ENCODE measurements at regions not wholly inside any gene's neighbourhood (a gene's known extent, or its start where the extent isn't known, plus 50 kb on each side); places are given as distances from the start of the nearest gene placed in this dataset.
"Not testable (repeated sequence)": the region's sequence is repeated elsewhere in the genome, so short reads cannot be mapped to it uniquely, and the experiment has no call there.

DNA sequence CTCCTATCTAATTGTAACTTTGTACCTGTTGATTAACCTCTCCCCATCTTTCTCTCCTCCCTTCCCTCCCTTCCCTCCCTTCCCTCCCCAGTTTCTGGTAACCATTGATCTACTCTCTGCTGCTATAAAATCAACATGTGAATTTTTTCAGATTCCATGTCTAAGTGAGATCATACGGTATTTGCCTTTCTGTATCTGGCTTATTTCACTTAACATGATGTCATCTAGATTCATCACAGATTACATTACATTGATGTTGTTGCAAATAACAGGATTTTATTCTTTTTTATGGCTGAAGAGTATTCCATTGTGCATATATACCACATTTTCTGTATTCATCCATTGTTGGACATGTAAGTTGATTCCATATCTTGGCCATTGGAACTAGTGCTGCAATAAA lies 68.0 kb upstream of the FBXO33 start:
- H3K4me3 ChIP-seq (ENCODE audit: low read depth, poor library complexity, severe bottlenecking): no peak overlapping the region
- TF ChIP-seq POLR2A (IDR thresholded peaks at IDR 0.05): no peak
- TF ChIP-seq, protein P1, sequence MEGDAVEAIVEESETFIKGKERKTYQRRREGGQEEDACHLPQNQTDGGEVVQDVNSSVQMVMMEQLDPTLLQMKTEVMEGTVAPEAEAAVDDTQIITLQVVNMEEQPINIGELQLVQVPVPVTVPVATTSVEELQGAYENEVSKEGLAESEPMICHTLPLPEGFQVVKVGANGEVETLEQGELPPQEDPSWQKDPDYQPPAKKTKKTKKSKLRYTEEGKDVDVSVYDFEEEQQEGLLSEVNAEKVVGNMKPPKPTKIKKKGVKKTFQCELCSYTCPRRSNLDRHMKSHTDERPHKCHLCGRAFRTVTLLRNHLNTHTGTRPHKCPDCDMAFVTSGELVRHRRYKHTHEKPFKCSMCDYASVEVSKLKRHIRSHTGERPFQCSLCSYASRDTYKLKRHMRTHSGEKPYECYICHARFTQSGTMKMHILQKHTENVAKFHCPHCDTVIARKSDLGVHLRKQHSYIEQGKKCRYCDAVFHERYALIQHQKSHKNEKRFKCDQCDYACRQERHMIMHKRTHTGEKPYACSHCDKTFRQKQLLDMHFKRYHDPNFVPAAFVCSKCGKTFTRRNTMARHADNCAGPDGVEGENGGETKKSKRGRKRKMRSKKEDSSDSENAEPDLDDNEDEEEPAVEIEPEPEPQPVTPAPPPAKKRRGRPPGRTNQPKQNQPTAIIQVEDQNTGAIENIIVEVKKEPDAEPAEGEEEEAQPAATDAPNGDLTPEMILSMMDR (IDR thresholded peaks at IDR 0.05): no peak
- intact Hi-C loops (cut with DNase I; ENCODE audit: low total_unique reads): no loop called here
- 64 to 71% methylated on average over 1 of the region's 1 CpG for WGBS, 2 donors
- no peak for DNase-seq (ENCODE audit: low spot score in 2 of 2)

DNA sequence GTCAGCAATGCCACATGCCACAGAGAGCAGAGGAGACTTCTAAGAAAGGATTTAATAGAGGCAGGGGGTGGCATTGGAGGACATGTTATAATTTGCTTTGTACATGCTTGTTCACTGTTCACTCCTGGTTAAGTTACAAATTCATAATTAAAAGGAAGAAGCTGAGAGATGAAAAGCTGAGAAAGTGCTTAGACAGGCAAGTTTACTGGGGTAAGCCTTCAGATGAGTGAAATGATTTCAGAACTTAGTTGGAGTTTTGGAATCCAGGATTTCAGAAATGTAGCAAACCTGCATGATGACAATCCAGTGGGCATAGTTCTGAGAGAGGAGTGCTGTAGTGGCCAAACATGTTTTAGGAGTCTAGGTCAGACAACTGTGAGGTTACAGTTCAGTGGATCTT lies 67.3 kb upstream of the FBXO33 start:
- TF ChIP-seq, protein P1 (IDR thresholded peaks at IDR 0.05): no peak
- no peak for TF ChIP-seq POLR2A (IDR thresholded peaks at IDR 0.05)

DNA sequence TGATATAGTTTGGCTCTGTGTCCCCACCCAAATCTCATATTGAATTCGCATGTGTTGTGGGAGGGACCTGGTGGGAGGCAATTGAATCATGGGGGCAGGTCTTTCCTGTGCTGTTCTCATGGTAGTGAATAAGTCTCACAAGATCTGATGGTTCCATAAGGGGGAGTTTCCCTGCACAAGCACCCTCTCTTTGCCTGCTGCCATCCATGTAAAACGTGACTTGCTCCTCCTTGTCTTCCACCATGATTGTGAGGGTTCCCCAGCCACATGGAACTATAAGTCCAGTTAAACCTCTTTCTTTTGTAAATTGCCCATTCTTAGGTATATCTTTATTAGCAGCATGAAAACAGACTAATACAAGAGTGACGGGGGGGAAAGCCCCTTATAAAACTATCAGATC lies 65.4 kb upstream of the FBXO33 start:
- intact Hi-C loops (cut with DNase I; ENCODE audit: low total_unique reads); DNase-seq (ENCODE audit: low spot score in 2 of 2); H3K4me3 ChIP-seq (ENCODE audit: low read depth, poor library complexity, severe bottlenecking): not testable (repeated sequence)
- WGBS, 2 donors: 85 to 89% methylated on average over 3 of the region's 3 CpGs

More for the DNA sequence above, 67.3 kb upstream of the FBXO33 start:
- intact Hi-C loops (cut with DNase I; ENCODE audit: low total_unique reads): no loop called here
- no peak for DNase-seq (ENCODE audit: low spot score in 2 of 2)
- no peak overlapping the region for H3K4me3 ChIP-seq (ENCODE audit: low read depth, poor library complexity, severe bottlenecking)

DNA sequence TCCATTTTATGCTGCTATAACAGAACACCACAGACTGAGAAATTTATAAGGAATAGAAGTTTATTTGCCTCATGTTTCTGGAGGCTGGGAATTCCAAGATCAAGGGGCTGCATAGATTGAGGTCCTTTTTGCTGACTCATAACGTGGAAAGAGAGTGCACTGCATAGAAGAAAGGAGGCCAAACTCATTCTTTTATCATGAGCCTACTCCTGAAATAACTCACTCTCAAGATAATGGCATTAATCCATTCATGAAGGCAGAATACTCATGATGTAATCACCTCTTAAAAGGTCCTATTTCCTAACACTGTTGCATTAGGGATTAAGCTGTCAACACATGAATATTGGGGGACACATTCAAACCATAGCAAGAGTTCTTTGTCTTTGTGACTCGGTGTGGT lies 60.0 kb upstream of the FBXO33 start:
- intact Hi-C loops (cut with DNase I; ENCODE audit: low total_unique reads): no loop called here
- no peak overlapping the region for H3K4me3 ChIP-seq (ENCODE audit: low read depth, poor library complexity, severe bottlenecking)
- TF ChIP-seq, protein P1 (IDR thresholded peaks at IDR 0.05): no peak
- TF ChIP-seq POLR2A (IDR thresholded peaks at IDR 0.05): no peak
- DNase-seq (ENCODE audit: low spot score in 2 of 2): no peak
- WGBS, 2 donors: 75 to 76% methylated on average over 2 of the region's 2 CpGs

DNA sequence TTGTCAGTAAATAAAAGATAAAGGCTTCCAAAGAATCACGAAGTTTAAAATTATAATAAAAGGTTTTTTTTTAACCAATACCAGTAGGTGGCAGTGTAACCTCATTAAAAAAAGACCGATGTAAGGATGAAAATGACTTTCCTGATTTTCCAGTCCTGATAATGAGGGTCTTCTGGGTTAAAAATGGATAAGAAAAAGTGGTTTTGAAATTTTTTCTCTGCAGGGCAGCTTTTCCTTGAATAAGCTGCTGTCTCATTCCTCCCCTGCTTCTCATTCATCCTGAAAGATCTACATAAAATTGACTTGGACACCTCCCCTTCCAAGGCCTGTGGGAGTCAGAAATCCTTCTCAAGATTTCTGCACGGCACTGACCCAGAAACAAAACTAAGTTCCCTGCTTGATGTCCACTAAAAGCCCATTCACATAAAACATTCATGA lies 58.9 kb upstream of the FBXO33 start:
- DNase-seq (ENCODE audit: low spot score in 2 of 2): no peak
- no peak overlapping the region for H3K4me3 ChIP-seq (ENCODE audit: low read depth, poor library complexity, severe bottlenecking)
- TF ChIP-seq, protein P1 (IDR thresholded peaks at IDR 0.05): no peak
- TF ChIP-seq POLR2A (IDR thresholded peaks at IDR 0.05): no peak
- WGBS, 2 donors: 5 to 11% methylated on average over 3 of the region's 3 CpGs
- intact Hi-C loops (cut with DNase I; ENCODE audit: low total_unique reads): no loop called here

DNA sequence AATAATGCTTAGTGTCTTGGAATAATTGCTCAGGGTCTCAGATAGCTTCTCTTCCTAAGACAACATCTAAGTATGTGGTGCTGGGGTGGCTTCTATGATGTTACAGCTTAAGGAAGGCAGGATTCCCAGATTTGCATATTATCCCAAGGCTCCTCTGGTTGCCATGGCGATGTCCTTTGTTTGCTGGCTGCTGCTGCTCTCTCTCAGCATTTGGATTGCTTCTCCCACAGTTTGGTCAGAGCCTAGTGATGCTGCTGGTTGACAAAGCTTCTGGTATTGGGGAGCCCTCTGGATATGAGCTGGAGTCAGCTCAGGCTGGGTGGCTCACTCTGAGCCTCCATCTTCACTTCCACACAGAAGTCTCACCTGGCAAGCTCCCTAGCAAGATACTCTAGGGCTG lies 56.4 kb upstream of the FBXO33 start:
- H3K4me3 ChIP-seq (ENCODE audit: low read depth, poor library complexity, severe bottlenecking): no peak overlapping the region
- intact Hi-C loops (cut with DNase I; ENCODE audit: low total_unique reads): no loop called here
- DNase-seq (ENCODE audit: low spot score in 2 of 2): no peak
- TF ChIP-seq, protein P1 (IDR thresholded peaks at IDR 0.05): no peak
- no peak for TF ChIP-seq POLR2A (IDR thresholded peaks at IDR 0.05)
- 38 to 67% methylated on average over 1 of the region's 1 CpG for WGBS, 2 donors
